GM19395 (cell line): ENCODE measurements at regions not wholly inside any gene's neighbourhood (a gene's known extent, or its start where the extent isn't known, plus 50 kb on each side); places are given as distances from the start of the nearest gene placed in this dataset.
"Not testable (repeated sequence)": the region's sequence is repeated elsewhere in the genome, so short reads cannot be mapped to it uniquely, and the experiment has no call there.

ENCODE experiments used
- ATAC-seq: cut with Tn5 transposase; IDR thresholded peaks from one replicate; pipeline ENCODE4 v1.9.1; 2021; ENCODE audit warnings: mild to moderate bottlenecking, moderate library complexity; ENCODE audit not compliant: unreplicated experiment

GRCh38 chrX:131875827-131876226 is 147.3 kb upstream of the STK26 start:
- ATAC-seq, result not testable (repeated sequence)

- ATAC-seq, result no peak
These were observed 141.9 kb upstream of the STK26 start for GRCh38 chrX:131881194-131881593.

GRCh38 chrX:131885042-131885441 is 138.1 kb upstream of the STK26 start:
- not testable (repeated sequence) for ATAC-seq

GRCh38 chrX:131893857-131894256 is 129.2 kb upstream of the STK26 start:
- ATAC-seq, result not testable (repeated sequence)

- no peak for ATAC-seq
These were observed 128.1 kb upstream of the STK26 start for GRCh38 chrX:131894995-131895394.

GRCh38 chrX:131895807-131896206 is 127.3 kb upstream of the STK26 start:
- no peak for ATAC-seq

- no peak for ATAC-seq
These were observed 121.6 kb upstream of the STK26 start for GRCh38 chrX:131901546-131901945.

GRCh38 chrX:131907488-131908314 is 115.4 kb upstream of the STK26 start:
- no peak for ATAC-seq

GRCh38 chrX:131910586-131910985 is 112.5 kb upstream of the STK26 start:
- ATAC-seq, result no peak

- no peak for ATAC-seq
These were observed 107.6 kb upstream of the STK26 start for GRCh38 chrX:131915488-131915887.

- no peak for ATAC-seq
These were observed 105.5 kb upstream of the STK26 start for GRCh38 chrX:131917588-131917987.

GRCh38 chrX:131918839-131919238 is 104.3 kb upstream of the STK26 start:
- ATAC-seq, result no peak

- ATAC-seq, result no peak
These were observed 99.4 kb upstream of the STK26 start for GRCh38 chrX:131923614-131924250.

GRCh38 chrX:131938749-131939148 is 84.4 kb upstream of the STK26 start:
- ATAC-seq, result no peak

- no peak for ATAC-seq
These were observed 81.1 kb upstream of the STK26 start for GRCh38 chrX:131942034-131942433.

GRCh38 chrX:131944936-131945902 is 77.9 kb upstream of the STK26 start:
- no peak for ATAC-seq

- ATAC-seq, result no peak
These were observed 71.9 kb upstream of the STK26 start for GRCh38 chrX:131951166-131951565.

GRCh38 chrX:131955099-131955777 is 67.9 kb upstream of the STK26 start:
- no peak for ATAC-seq

GRCh38 chrX:131958724-131959123 is 64.4 kb upstream of the STK26 start:
- no peak for ATAC-seq

- ATAC-seq, result no peak
These were observed 52.8 kb upstream of the STK26 start for GRCh38 chrX:131970347-131970746.
